NCI-H226 (cell line): ENCODE measurements at regions not wholly inside any gene's neighbourhood (a gene's known extent, or its start where the extent isn't known, plus 50 kb on each side); places are given as distances from the start of the nearest gene placed in this dataset.
A peak's percentile ranks its signal among the peaks of the same experiment; 100 is the strongest.
"Not testable (repeated sequence)": the region's sequence is repeated elsewhere in the genome, so short reads cannot be mapped to it uniquely, and the experiment has no call there.

ENCODE experiments used
- DNase-seq: peaks from one replicate; pipeline ENCODE4 v3.0.0-alpha.2; 2015

GRCh38 chr10:47145290-47145934 is 154.6 kb upstream of the GDF10 start:
- DNase-seq: no peak

- DNase-seq: no peak
These were observed 153.4 kb upstream of the GDF10 start for GRCh38 chr10:47146572-47146971.

GRCh38 chr10:47147186-47147585 is 152.8 kb upstream of the GDF10 start:
- DNase-seq: no peak

- DNase-seq: no peak
These were observed 149.4 kb upstream of the GDF10 start for GRCh38 chr10:47150581-47150980.

GRCh38 chr10:47151920-47152319 is 148.1 kb upstream of the GDF10 start:
- DNase-seq: no peak

- peak; percentile 11 for DNase-seq
These were observed 147.1 kb upstream of the GDF10 start for GRCh38 chr10:47152861-47153349.

GRCh38 chr10:47154762-47155161 is 145.2 kb upstream of the GDF10 start:
- no peak for DNase-seq

GRCh38 chr10:47156873-47157272 is 143.1 kb upstream of the GDF10 start:
- DNase-seq: no peak

- no peak for DNase-seq
These were observed 141.6 kb upstream of the GDF10 start for GRCh38 chr10:47158116-47159071.

GRCh38 chr10:47159361-47160260 is 140.4 kb upstream of the GDF10 start:
- DNase-seq: no peak

GRCh38 chr10:47160261-47160908 is 139.6 kb upstream of the GDF10 start:
- DNase-seq: no peak

GRCh38 chr10:47160967-47161366 is 139.0 kb upstream of the GDF10 start:
- no peak for DNase-seq

- DNase-seq: no peak
These were observed 138.5 kb upstream of the GDF10 start for GRCh38 chr10:47161465-47161864.

- DNase-seq: peak; percentile 83
These were observed 135.7 kb upstream of the GDF10 start for GRCh38 chr10:47164126-47164799.

GRCh38 chr10:47164800-47165128 is 135.2 kb upstream of the GDF10 start:
- DNase-seq: no peak

- DNase-seq: no peak
These were observed 134.8 kb upstream of the GDF10 start for GRCh38 chr10:47165168-47165710.

GRCh38 chr10:47165711-47166404 is 134.1 kb upstream of the GDF10 start:
- DNase-seq: peak; percentile 35

GRCh38 chr10:47166405-47166777 is 133.6 kb upstream of the GDF10 start:
- no peak for DNase-seq

GRCh38 chr10:47166808-47167581 is 133.0 kb upstream of the GDF10 start:
- not testable (repeated sequence) for DNase-seq

GRCh38 chr10:47167591-47167990 is 132.4 kb upstream of the GDF10 start:
- DNase-seq: no peak
